ENCODE measurements at regions not wholly inside any gene's neighbourhood (a gene's known extent, or its start where the extent isn't known, plus 50 kb on each side); places are given as distances from the start of the nearest gene placed in this dataset.

DNA sequence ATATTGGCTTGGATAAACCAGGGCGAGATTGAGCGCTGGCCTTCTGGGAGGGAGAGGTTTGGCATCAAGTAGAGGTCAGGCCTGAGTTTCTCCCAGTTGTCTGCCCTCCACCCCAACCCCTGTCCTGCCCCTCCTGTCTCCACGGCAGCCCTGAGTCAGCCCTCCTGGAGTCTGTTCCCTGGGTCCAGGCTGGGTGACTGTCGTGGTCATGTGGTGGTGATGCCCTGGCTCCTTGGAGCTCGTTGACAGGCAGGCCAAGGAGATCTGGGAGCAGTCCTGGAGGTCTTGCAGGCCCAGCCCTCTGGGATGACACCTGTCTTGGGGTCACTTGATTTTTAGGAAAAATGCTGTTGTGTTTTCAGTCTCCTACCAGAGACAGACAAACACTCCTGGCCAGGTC, 53.6 kb upstream of the PODXL start:
- TF ChIP-seq, protein P1, sequence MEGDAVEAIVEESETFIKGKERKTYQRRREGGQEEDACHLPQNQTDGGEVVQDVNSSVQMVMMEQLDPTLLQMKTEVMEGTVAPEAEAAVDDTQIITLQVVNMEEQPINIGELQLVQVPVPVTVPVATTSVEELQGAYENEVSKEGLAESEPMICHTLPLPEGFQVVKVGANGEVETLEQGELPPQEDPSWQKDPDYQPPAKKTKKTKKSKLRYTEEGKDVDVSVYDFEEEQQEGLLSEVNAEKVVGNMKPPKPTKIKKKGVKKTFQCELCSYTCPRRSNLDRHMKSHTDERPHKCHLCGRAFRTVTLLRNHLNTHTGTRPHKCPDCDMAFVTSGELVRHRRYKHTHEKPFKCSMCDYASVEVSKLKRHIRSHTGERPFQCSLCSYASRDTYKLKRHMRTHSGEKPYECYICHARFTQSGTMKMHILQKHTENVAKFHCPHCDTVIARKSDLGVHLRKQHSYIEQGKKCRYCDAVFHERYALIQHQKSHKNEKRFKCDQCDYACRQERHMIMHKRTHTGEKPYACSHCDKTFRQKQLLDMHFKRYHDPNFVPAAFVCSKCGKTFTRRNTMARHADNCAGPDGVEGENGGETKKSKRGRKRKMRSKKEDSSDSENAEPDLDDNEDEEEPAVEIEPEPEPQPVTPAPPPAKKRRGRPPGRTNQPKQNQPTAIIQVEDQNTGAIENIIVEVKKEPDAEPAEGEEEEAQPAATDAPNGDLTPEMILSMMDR (conservative IDR thresholded peaks at IDR 0.05; ENCODE audit: low read length): no peak
- no peak for TF ChIP-seq EZH2phosphoT487 (IDR thresholded peaks at IDR 0.05; ENCODE audit: borderline replicate concordance)
